ENCODE measurements at regions not wholly inside any gene's neighbourhood (a gene's known extent, or its start where the extent isn't known, plus 50 kb on each side); places are given as distances from the start of the nearest gene placed in this dataset.
"Not testable (repeated sequence)": the region's sequence is repeated elsewhere in the genome, so short reads cannot be mapped to it uniquely, and the experiment has no call there.

DNA sequence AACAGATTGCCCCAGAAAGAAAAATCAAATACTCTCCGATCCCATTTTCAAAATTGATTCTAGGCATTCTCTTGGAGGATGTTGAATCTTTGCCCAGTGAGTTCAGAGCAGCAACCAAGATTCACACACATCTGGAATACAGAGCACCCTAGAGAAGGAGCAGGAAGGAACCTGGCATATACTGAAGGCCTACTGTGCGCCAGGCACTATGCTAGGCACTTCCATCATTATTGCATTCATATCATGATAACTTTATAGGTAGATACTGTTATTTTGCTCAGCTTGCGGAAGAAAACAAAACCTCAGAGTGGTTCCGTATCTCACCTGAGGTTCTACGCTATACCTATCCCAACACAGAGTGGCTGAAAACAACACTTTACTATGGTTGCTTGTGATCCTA is 160.3 kb upstream of the SERTAD2 start:
- no peak for DNase-seq (ENCODE audit: low spot score)
- no TSS peak for BruUV-seq (replicated peaks)
- no peak overlapping the region for H3K27ac ChIP-seq (ENCODE audit: low read depth, low read length, poor library complexity, severe bottlenecking)
- TF ChIP-seq EZH2 (IDR thresholded peaks at IDR 0.05; ENCODE audit: borderline replicate concordance, low read depth, low read length, poor library complexity, severe bottlenecking) = no peak
- TF ChIP-seq, protein P1, sequence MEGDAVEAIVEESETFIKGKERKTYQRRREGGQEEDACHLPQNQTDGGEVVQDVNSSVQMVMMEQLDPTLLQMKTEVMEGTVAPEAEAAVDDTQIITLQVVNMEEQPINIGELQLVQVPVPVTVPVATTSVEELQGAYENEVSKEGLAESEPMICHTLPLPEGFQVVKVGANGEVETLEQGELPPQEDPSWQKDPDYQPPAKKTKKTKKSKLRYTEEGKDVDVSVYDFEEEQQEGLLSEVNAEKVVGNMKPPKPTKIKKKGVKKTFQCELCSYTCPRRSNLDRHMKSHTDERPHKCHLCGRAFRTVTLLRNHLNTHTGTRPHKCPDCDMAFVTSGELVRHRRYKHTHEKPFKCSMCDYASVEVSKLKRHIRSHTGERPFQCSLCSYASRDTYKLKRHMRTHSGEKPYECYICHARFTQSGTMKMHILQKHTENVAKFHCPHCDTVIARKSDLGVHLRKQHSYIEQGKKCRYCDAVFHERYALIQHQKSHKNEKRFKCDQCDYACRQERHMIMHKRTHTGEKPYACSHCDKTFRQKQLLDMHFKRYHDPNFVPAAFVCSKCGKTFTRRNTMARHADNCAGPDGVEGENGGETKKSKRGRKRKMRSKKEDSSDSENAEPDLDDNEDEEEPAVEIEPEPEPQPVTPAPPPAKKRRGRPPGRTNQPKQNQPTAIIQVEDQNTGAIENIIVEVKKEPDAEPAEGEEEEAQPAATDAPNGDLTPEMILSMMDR (conservative IDR thresholded peaks at IDR 0.05; ENCODE audit: low read depth, low read length) = no peak
- no peaks in the 10 kb centered on the region for H3K27me3 ChIP-seq (replicated peaks; ENCODE audit: insufficient read depth, low read depth, low read length, poor library complexity)
- no peaks in the 10 kb centered on the region for H3K9me3 ChIP-seq (ENCODE audit: low read depth, low read length, poor library complexity, severe bottlenecking)
- H3K36me3 ChIP-seq (ENCODE audit: insufficient read depth, low read length, poor library complexity, severe bottlenecking) = no peaks in the 10 kb centered on the region
- H3K4me3 ChIP-seq (ENCODE audit: low read depth, low read length, poor library complexity, severe bottlenecking) = no peak overlapping the region
- ChIA-PET POLR2A (ENCODE audit: low non-redundant PET) (no interaction called here), CTCF (no interaction called here)
- intact Hi-C loops (cut with micrococcal nuclease; ENCODE audit: unreplicated experiment) = no loop called here
- peaks cover 13% of the 10 kb centered on the region for H3K4me1 ChIP-seq (ENCODE audit: insufficient read depth, low read length, poor library complexity, severe bottlenecking)

DNA sequence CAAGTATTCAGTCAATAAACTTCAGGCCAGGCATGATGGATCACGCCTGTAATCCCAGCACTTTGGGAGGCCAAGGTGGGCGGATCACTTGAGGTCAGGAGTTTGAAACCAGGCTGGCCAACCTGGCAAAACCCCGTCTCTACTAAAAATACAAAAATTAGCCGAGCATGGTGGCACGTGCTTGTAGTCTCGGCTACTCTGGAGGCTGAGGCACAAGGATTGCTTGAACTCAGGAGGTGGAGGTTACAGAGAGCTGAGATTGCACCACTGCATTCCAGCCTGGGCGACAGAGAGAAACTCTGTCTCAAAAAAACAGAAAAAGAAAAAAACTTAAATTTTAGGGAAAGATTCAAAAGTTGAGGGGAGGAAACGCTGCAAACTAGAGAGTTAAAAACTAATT is 162.8 kb upstream of the SERTAD2 start:
- H3K4me1 ChIP-seq (ENCODE audit: insufficient read depth, low read length, poor library complexity, severe bottlenecking) = peaks cover 13% of the 10 kb centered on the region
- H3K27ac ChIP-seq (ENCODE audit: low read depth, low read length, poor library complexity, severe bottlenecking); H3K4me3 ChIP-seq (ENCODE audit: low read depth, low read length, poor library complexity, severe bottlenecking); CTCF ChIA-PET; POLR2A ChIA-PET (ENCODE audit: low non-redundant PET); BruUV-seq (replicated peaks); H3K36me3 ChIP-seq (ENCODE audit: insufficient read depth, low read length, poor library complexity, severe bottlenecking); intact Hi-C loops (cut with micrococcal nuclease; ENCODE audit: unreplicated experiment); DNase-seq (ENCODE audit: low spot score); H3K27me3 ChIP-seq (replicated peaks; ENCODE audit: insufficient read depth, low read depth, low read length, poor library complexity); H3K9me3 ChIP-seq (ENCODE audit: low read depth, low read length, poor library complexity, severe bottlenecking): not testable (repeated sequence)

DNA sequence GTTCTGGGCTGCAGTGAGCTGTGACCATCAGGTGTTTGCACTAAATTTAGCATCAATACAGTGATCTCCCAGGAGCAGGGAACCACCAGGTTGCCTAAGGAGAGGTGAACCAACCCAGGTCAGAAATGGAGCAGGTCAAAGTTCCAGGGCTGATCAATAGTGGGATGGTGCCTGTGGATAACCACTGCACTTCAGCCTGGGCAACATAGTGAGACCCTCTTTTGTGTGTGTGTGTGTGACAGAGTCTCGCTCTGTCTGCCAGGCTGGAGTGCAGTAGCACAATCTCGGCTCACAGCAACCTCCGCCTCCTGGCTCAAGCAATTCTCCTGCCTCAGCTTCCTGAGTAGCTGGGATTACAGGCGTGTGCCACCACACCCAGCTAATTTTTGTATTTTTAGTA is 163.7 kb upstream of the SERTAD2 start:
- CTCF ChIA-PET = no interaction called here

DNA sequence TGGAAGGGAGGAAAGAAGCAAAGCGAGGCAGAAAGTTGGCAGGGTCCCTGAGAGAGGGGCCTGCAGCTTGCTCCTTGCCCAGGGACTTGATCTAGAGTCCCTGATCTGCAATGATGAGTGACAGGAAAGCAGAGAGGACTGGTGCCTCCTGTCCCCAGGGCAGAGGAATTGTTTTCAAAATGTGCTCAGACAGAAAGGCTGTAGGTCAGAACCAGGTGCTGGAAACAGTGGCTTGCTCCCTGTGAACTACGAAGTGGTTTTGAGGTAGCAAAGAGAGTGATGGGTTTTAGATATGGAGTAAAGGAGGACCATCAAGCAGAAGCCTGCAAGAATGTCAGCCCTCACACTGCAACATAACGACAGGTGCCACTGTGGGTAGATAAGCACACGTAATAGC is 164.9 kb upstream of the SERTAD2 start:
- no peak for TF ChIP-seq EZH2 (IDR thresholded peaks at IDR 0.05; ENCODE audit: borderline replicate concordance, low read depth, low read length, poor library complexity, severe bottlenecking)
- TF ChIP-seq, protein P1 (conservative IDR thresholded peaks at IDR 0.05; ENCODE audit: low read depth, low read length) = no peak
- BruUV-seq (replicated peaks) = no TSS peak
- Histone ChIP-seq H3K27me3 (replicated peaks; ENCODE audit: insufficient read depth, low read depth, low read length, poor library complexity) (no peaks in the 10 kb centered on the region), H3K4me1 (ENCODE audit: insufficient read depth, low read length, poor library complexity, severe bottlenecking) (no peaks in the 10 kb centered on the region), H3K36me3 (ENCODE audit: insufficient read depth, low read length, poor library complexity, severe bottlenecking) (no peaks in the 10 kb centered on the region), H3K9me3 (ENCODE audit: low read depth, low read length, poor library complexity, severe bottlenecking) (no peaks in the 10 kb centered on the region), H3K27ac (ENCODE audit: low read depth, low read length, poor library complexity, severe bottlenecking) (no peak overlapping the region), H3K4me3 (ENCODE audit: low read depth, low read length, poor library complexity, severe bottlenecking) (no peak overlapping the region)
- no peak for DNase-seq (ENCODE audit: low spot score)
- CTCF ChIA-PET = no interaction called here
- intact Hi-C loops (cut with micrococcal nuclease; ENCODE audit: unreplicated experiment) = no loop called here
- POLR2A ChIA-PET (ENCODE audit: low non-redundant PET) = no interaction called here

More for the DNA sequence above, 163.7 kb upstream of the SERTAD2 start:
- Histone ChIP-seq H3K4me1 (ENCODE audit: insufficient read depth, low read length, poor library complexity, severe bottlenecking) (peaks cover 6% of the 10 kb centered on the region), H3K9me3 (ENCODE audit: low read depth, low read length, poor library complexity, severe bottlenecking) (no peaks in the 10 kb centered on the region), H3K36me3 (ENCODE audit: insufficient read depth, low read length, poor library complexity, severe bottlenecking) (no peaks in the 10 kb centered on the region), H3K4me3 (ENCODE audit: low read depth, low read length, poor library complexity, severe bottlenecking) (no peak overlapping the region), H3K27ac (ENCODE audit: low read depth, low read length, poor library complexity, severe bottlenecking) (no peak overlapping the region), H3K27me3 (replicated peaks; ENCODE audit: insufficient read depth, low read depth, low read length, poor library complexity) (no peaks in the 10 kb centered on the region)
- intact Hi-C loops (cut with micrococcal nuclease; ENCODE audit: unreplicated experiment) = no loop called here
- BruUV-seq (replicated peaks) = no TSS peak
- TF ChIP-seq, protein P1 (conservative IDR thresholded peaks at IDR 0.05; ENCODE audit: low read depth, low read length) = no peak
- no peak for TF ChIP-seq EZH2 (IDR thresholded peaks at IDR 0.05; ENCODE audit: borderline replicate concordance, low read depth, low read length, poor library complexity, severe bottlenecking)
- no peak for DNase-seq (ENCODE audit: low spot score)
- POLR2A ChIA-PET (ENCODE audit: low non-redundant PET) = no interaction called here

All from A673 (cell line).